ENCODE measurements at regions not wholly inside any gene's neighbourhood (a gene's known extent, or its start where the extent isn't known, plus 50 kb on each side); places are given as distances from the start of the nearest gene placed in this dataset.
"Not testable (repeated sequence)": the region's sequence is repeated elsewhere in the genome, so short reads cannot be mapped to it uniquely, and the experiment has no call there.

- H3K79me2 ChIP-seq (ENCODE audit: insufficient read depth, low read length): no peaks in the 10 kb centered on the region
- no peaks in the 10 kb centered on the region for H3K27me3 ChIP-seq (ENCODE audit: insufficient read depth, low read length, poor library complexity)
- H3K9ac ChIP-seq (ENCODE audit: low read depth, low read length): no peak overlapping the region
- no peak overlapping the region for H3K27ac ChIP-seq (ENCODE audit: low read length)
- no peak for ATAC-seq (ENCODE audit: insufficient read depth, low read depth)
- H3K4me1 ChIP-seq (ENCODE audit: insufficient read depth, low read length): no peaks in the 10 kb centered on the region
- H4K20me1 ChIP-seq (ENCODE audit: insufficient read depth, low read length): no peaks in the 10 kb centered on the region
- no peaks in the 10 kb centered on the region for H3K36me3 ChIP-seq (ENCODE audit: insufficient read depth, low read length)
- H3K9me3 ChIP-seq (ENCODE audit: insufficient read depth, low read length, severe bottlenecking): no peaks in the 10 kb centered on the region
- DNase-seq: no peak
- TF ChIP-seq EZH2 (IDR thresholded peaks at IDR 0.05; ENCODE audit: borderline replicate concordance, low read depth, low read length, severe bottlenecking) (no peak), CTCF (IDR thresholded peaks at IDR 0.05; ENCODE audit: borderline replicate concordance, extremely low read depth, low read length, poor library complexity, severe bottlenecking) (no peak)
- no peak overlapping the region for H2AFZ ChIP-seq (ENCODE audit: low read depth, low read length)
- no peak overlapping the region for H3K4me3 ChIP-seq (ENCODE audit: low read depth in 1 of 2, low read length in 2 of 2)
- H3K4me2 ChIP-seq (ENCODE audit: insufficient read depth, low read length): no peak overlapping the region
Measured at GRCh38 chr10:21352886-21353285, 172.6 kb downstream of the SKIDA1 start.

GRCh38 chr10:21351594-21351993, 173.9 kb downstream of the SKIDA1 start:
- H3K36me3 ChIP-seq (ENCODE audit: insufficient read depth, low read length); H3K4me3 ChIP-seq (ENCODE audit: low read depth in 1 of 2, low read length in 2 of 2); H3K9me3 ChIP-seq (ENCODE audit: insufficient read depth, low read length, severe bottlenecking); H4K20me1 ChIP-seq (ENCODE audit: insufficient read depth, low read length); H2AFZ ChIP-seq (ENCODE audit: low read depth, low read length); DNase-seq; H3K4me2 ChIP-seq (ENCODE audit: insufficient read depth, low read length); H3K79me2 ChIP-seq (ENCODE audit: insufficient read depth, low read length); H3K27ac ChIP-seq (ENCODE audit: low read length); H3K9ac ChIP-seq (ENCODE audit: low read depth, low read length); H3K27me3 ChIP-seq (ENCODE audit: insufficient read depth, low read length, poor library complexity); H3K4me1 ChIP-seq (ENCODE audit: insufficient read depth, low read length); ATAC-seq (ENCODE audit: insufficient read depth, low read depth): not testable (repeated sequence)

- DNase-seq: no peak
Measured at GRCh38 chr10:21349912-21350286, 175.6 kb downstream of the SKIDA1 start.

GRCh38 chr10:21347785-21348170, 177.7 kb downstream of the SKIDA1 start:
- DNase-seq: no peak
- no peak for ATAC-seq (ENCODE audit: insufficient read depth, low read depth)
- Histone ChIP-seq H3K27ac (ENCODE audit: low read length) (no peak overlapping the region), H3K27me3 (ENCODE audit: insufficient read depth, low read length, poor library complexity) (no peaks in the 10 kb centered on the region), H3K4me3 (ENCODE audit: low read depth in 1 of 2, low read length in 2 of 2) (no peak overlapping the region), H3K36me3 (ENCODE audit: insufficient read depth, low read length) (no peaks in the 10 kb centered on the region), H3K9ac (ENCODE audit: low read depth, low read length) (no peak overlapping the region), H4K20me1 (ENCODE audit: insufficient read depth, low read length) (no peaks in the 10 kb centered on the region), H3K4me1 (ENCODE audit: insufficient read depth, low read length) (no peaks in the 10 kb centered on the region), H3K79me2 (ENCODE audit: insufficient read depth, low read length) (no peaks in the 10 kb centered on the region), H3K9me3 (ENCODE audit: insufficient read depth, low read length, severe bottlenecking) (no peaks in the 10 kb centered on the region), H2AFZ (ENCODE audit: low read depth, low read length) (no peak overlapping the region), H3K4me2 (ENCODE audit: insufficient read depth, low read length) (no peak overlapping the region)
- TF ChIP-seq EZH2 (IDR thresholded peaks at IDR 0.05; ENCODE audit: borderline replicate concordance, low read depth, low read length, severe bottlenecking): no peak
- no peak for TF ChIP-seq CTCF (IDR thresholded peaks at IDR 0.05; ENCODE audit: borderline replicate concordance, extremely low read depth, low read length, poor library complexity, severe bottlenecking)

More at GRCh38 chr10:21349912-21350286, 175.6 kb downstream of the SKIDA1 start:
- Histone ChIP-seq H3K9me3 (ENCODE audit: insufficient read depth, low read length, severe bottlenecking) (no peaks in the 10 kb centered on the region), H4K20me1 (ENCODE audit: insufficient read depth, low read length) (no peaks in the 10 kb centered on the region), H3K36me3 (ENCODE audit: insufficient read depth, low read length) (no peaks in the 10 kb centered on the region), H3K27ac (ENCODE audit: low read length) (no peak overlapping the region), H3K4me2 (ENCODE audit: insufficient read depth, low read length) (no peak overlapping the region), H2AFZ (ENCODE audit: low read depth, low read length) (no peak overlapping the region), H3K79me2 (ENCODE audit: insufficient read depth, low read length) (no peaks in the 10 kb centered on the region), H3K9ac (ENCODE audit: low read depth, low read length) (no peak overlapping the region), H3K27me3 (ENCODE audit: insufficient read depth, low read length, poor library complexity) (no peaks in the 10 kb centered on the region), H3K4me3 (ENCODE audit: low read depth in 1 of 2, low read length in 2 of 2) (no peak overlapping the region), H3K4me1 (ENCODE audit: insufficient read depth, low read length) (no peaks in the 10 kb centered on the region)
- TF ChIP-seq CTCF (IDR thresholded peaks at IDR 0.05; ENCODE audit: borderline replicate concordance, extremely low read depth, low read length, poor library complexity, severe bottlenecking): no peak
- no peak for TF ChIP-seq EZH2 (IDR thresholded peaks at IDR 0.05; ENCODE audit: borderline replicate concordance, low read depth, low read length, severe bottlenecking)
- ATAC-seq (ENCODE audit: insufficient read depth, low read depth): no peak

Measured in DND-41 (cell line).